SU-DHL-6 (cell line): ENCODE measurements at regions not wholly inside any gene's neighbourhood (a gene's known extent, or its start where the extent isn't known, plus 50 kb on each side); places are given as distances from the start of the nearest gene placed in this dataset.
A peak's percentile ranks its signal among the peaks of the same experiment; 100 is the strongest.

Experiments used
- H2AFZ ChIP-seq: fragments of 200-600 bp; sonication (generic); 2 replicates; pipeline ENCODE4 v1.6.1; 2014; ENCODE audit warnings: low read depth, mild to moderate bottlenecking, moderate library complexity, mixed read lengths, antibody characterized with exemption, low read length; ENCODE audit not compliant: severe bottlenecking
- H3F3A ChIP-seq: fragments of 200-600 bp; shearing (Covaris generic); 2 replicates; pipeline ENCODE4 v1.6.0; 2016; ENCODE audit warnings: antibody characterized with exemption, mild to moderate bottlenecking; ENCODE audit not compliant: insufficient read depth
- H3K27ac ChIP-seq: fragments of 200-600 bp; sonication (generic); 2 replicates; pipeline ENCODE4 v1.5.1; 2016; ENCODE audit warnings: low read depth, mild to moderate bottlenecking, low read length, moderate library complexity, mixed read lengths
- H3K27me3 ChIP-seq: fragments of 200-600 bp; sonication (generic), shearing (Covaris generic); 2 replicates; pipeline ENCODE4 v1.6.0; 2014; ENCODE audit warnings: mild to moderate bottlenecking, low read length
- H3K36me3 ChIP-seq: fragments of 200-600 bp; sonication (generic); 2 replicates; pipeline ENCODE4 v1.6.1; 2014; ENCODE audit warnings: mild to moderate bottlenecking, low read length, mixed read lengths
- H3K4me2 ChIP-seq: fragments of 300-600, 200-600 bp; shearing (Covaris generic), sonication (generic); 2 replicates; pipeline ENCODE4 v1.6.0; 2014; ENCODE audit warnings: low read length, low read depth, mild to moderate bottlenecking; ENCODE audit not compliant: poor library complexity, severe bottlenecking
- H3K4me3 ChIP-seq: fragments of 200-600 bp; sonication (generic); 2 replicates; pipeline ENCODE4 v1.5.1; 2014; ENCODE audit warnings: antibody characterized with exemption, low read length, mild to moderate bottlenecking, mixed read lengths; ENCODE audit not compliant: insufficient read depth, poor library complexity, severe bottlenecking
- H3K79me2 ChIP-seq: fragments of 200-600 bp; sonication (generic); 2 replicates; pipeline ENCODE4 v1.6.1; 2014; ENCODE audit warnings: mild to moderate bottlenecking, low read length, moderate library complexity; ENCODE audit not compliant: insufficient read depth
- H3K9ac ChIP-seq: fragments of 200-600 bp; sonication (generic); 2 replicates; pipeline ENCODE4 v1.7.0; 2014; ENCODE audit warnings: mild to moderate bottlenecking, low read length
- H3K9me2 ChIP-seq: fragments of 200-600 bp; sonication (generic); replicated peaks from 2 replicates; pipeline ENCODE4 v1.6.1; 2014; ENCODE audit warnings: low read length; ENCODE audit not compliant: insufficient read depth
- H3K9me3 ChIP-seq: fragments of 200-600 bp; sonication (generic); 2 replicates; pipeline ENCODE4 v1.6.1; 2014; ENCODE audit warnings: low read length, mixed read lengths; ENCODE audit not compliant: insufficient read depth
- H4K20me1 ChIP-seq: fragments of 200-600 bp; sonication (generic); 2 replicates; pipeline ENCODE4 v1.6.1; 2014; ENCODE audit warnings: low read depth, mild to moderate bottlenecking, antibody characterized with exemption, low read length, moderate library complexity, mixed read lengths
- CTCF ChIP-seq: fragments of 200-600 bp; sonication (generic); IDR thresholded peaks from one replicate; pipeline ENCODE4 v1.5.1; 2017; ENCODE audit warnings: antibody characterized with exemption, mild to moderate bottlenecking, low read length, moderate library complexity; ENCODE audit not compliant: insufficient read depth, poor library complexity, severe bottlenecking
- EZH2phosphoT487 ChIP-seq: fragments of 200-600 bp; sonication (generic), shearing (Covaris generic); conservative IDR thresholded peaks from 2 replicates; pipeline ENCODE4 v1.6.1; 2018; ENCODE audit warnings: mild to moderate bottlenecking, antibody characterized with exemption, low read length, moderate library complexity, mixed read lengths

- no peak overlapping the region for H3K4me2 ChIP-seq
- H3K79me2 ChIP-seq = no peaks in the 10 kb centered on the region
- H3K36me3 ChIP-seq = no peaks in the 10 kb centered on the region
- peak overlapping the region; percentile 88 for H3K27ac ChIP-seq
- no peak overlapping the region for H3K4me3 ChIP-seq
- TF ChIP-seq CTCF = no peak
- no peak for TF ChIP-seq EZH2phosphoT487
- H3K9ac ChIP-seq = no peak overlapping the region
- H3F3A ChIP-seq = peaks cover 5% of the 10 kb centered on the region; the same call in 1 of the 2 replicates
- H2AFZ ChIP-seq = no peak overlapping the region
- no peaks in the 10 kb centered on the region for H3K27me3 ChIP-seq
- H4K20me1 ChIP-seq = no peaks in the 10 kb centered on the region
- H3K9me3 ChIP-seq = no peaks in the 10 kb centered on the region; the same call in 1 of the 2 replicates
- no peaks in the 10 kb centered on the region for H3K9me2 ChIP-seq
Measured at GRCh38 chr20:55094353-55094861, 619.0 kb downstream of the DOK5 start.

GRCh38 chr20:55090286-55090685 is 614.9 kb downstream of the DOK5 start:
- no peaks in the 10 kb centered on the region for H3K9me2 ChIP-seq
- H3K9me3 ChIP-seq = no peaks in the 10 kb centered on the region; the same call in 1 of the 2 replicates
- no peaks in the 10 kb centered on the region; the same call in 1 of the 2 replicates for H3F3A ChIP-seq
- no peaks in the 10 kb centered on the region for H4K20me1 ChIP-seq
- H3K9ac ChIP-seq = no peak overlapping the region
- no peak overlapping the region for H3K27ac ChIP-seq
- no peaks in the 10 kb centered on the region for H3K27me3 ChIP-seq
- H3K36me3 ChIP-seq = no peaks in the 10 kb centered on the region
- no peak for TF ChIP-seq EZH2phosphoT487
- no peak for TF ChIP-seq CTCF
- H3K4me3 ChIP-seq = no peak overlapping the region
- H3K4me2 ChIP-seq = peak overlapping the region; percentile 18
- H3K79me2 ChIP-seq = no peaks in the 10 kb centered on the region
- no peak overlapping the region for H2AFZ ChIP-seq

- no peaks in the 10 kb centered on the region for H3K27me3 ChIP-seq
- no peaks in the 10 kb centered on the region for H3K79me2 ChIP-seq
- H2AFZ ChIP-seq = no peak overlapping the region
- no peaks in the 10 kb centered on the region for H3K9me3 ChIP-seq
- H3K36me3 ChIP-seq = no peaks in the 10 kb centered on the region
- H3K9ac ChIP-seq = no peak overlapping the region
- H3F3A ChIP-seq = no peaks in the 10 kb centered on the region
- H3K4me3 ChIP-seq = no peak overlapping the region
- H3K27ac ChIP-seq = no peak overlapping the region
- no peaks in the 10 kb centered on the region for H4K20me1 ChIP-seq
- H3K9me2 ChIP-seq = no peaks in the 10 kb centered on the region
- TF ChIP-seq CTCF = no peak
- no peak for TF ChIP-seq EZH2phosphoT487
- H3K4me2 ChIP-seq = no peak overlapping the region
Measured at GRCh38 chr20:55086421-55086820, 611.0 kb downstream of the DOK5 start.
